ENCODE measurements at regions not wholly inside any gene's neighbourhood (a gene's known extent, or its start where the extent isn't known, plus 50 kb on each side); places are given as distances from the start of the nearest gene placed in this dataset.

- no peak for TF ChIP-seq POLR2A (IDR thresholded peaks at IDR 0.05; ENCODE audit: low read depth, low read length)
- no peak for TF ChIP-seq FOS (IDR thresholded peaks at IDR 0.05; ENCODE audit: low read depth, low read length)
- TF ChIP-seq, protein P1, sequence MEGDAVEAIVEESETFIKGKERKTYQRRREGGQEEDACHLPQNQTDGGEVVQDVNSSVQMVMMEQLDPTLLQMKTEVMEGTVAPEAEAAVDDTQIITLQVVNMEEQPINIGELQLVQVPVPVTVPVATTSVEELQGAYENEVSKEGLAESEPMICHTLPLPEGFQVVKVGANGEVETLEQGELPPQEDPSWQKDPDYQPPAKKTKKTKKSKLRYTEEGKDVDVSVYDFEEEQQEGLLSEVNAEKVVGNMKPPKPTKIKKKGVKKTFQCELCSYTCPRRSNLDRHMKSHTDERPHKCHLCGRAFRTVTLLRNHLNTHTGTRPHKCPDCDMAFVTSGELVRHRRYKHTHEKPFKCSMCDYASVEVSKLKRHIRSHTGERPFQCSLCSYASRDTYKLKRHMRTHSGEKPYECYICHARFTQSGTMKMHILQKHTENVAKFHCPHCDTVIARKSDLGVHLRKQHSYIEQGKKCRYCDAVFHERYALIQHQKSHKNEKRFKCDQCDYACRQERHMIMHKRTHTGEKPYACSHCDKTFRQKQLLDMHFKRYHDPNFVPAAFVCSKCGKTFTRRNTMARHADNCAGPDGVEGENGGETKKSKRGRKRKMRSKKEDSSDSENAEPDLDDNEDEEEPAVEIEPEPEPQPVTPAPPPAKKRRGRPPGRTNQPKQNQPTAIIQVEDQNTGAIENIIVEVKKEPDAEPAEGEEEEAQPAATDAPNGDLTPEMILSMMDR (conservative IDR thresholded peaks at IDR 0.05; ENCODE audit: low read depth, low read length): no peak
- no peak for TF ChIP-seq CHD1 (IDR thresholded peaks at IDR 0.05; ENCODE audit: low read depth, low read length)
- no peak for TF ChIP-seq RAD21 (IDR thresholded peaks at IDR 0.05; ENCODE audit: low read length)
- TF ChIP-seq RFX5 (IDR thresholded peaks at IDR 0.05; ENCODE audit: low read depth, low read length): no peak
- no peak for TF ChIP-seq CEBPB (IDR thresholded peaks at IDR 0.05; ENCODE audit: low read depth, low read length)
- TF ChIP-seq MXI1 (IDR thresholded peaks at IDR 0.05; ENCODE audit: borderline replicate concordance, low read depth, low read length): no peak
- TF ChIP-seq SMC3 (IDR thresholded peaks at IDR 0.05; ENCODE audit: low read depth, low read length): no peak
- TF ChIP-seq BHLHE40 (IDR thresholded peaks at IDR 0.05; ENCODE audit: low read depth, low read length): no peak
- TF ChIP-seq, protein P2, sequence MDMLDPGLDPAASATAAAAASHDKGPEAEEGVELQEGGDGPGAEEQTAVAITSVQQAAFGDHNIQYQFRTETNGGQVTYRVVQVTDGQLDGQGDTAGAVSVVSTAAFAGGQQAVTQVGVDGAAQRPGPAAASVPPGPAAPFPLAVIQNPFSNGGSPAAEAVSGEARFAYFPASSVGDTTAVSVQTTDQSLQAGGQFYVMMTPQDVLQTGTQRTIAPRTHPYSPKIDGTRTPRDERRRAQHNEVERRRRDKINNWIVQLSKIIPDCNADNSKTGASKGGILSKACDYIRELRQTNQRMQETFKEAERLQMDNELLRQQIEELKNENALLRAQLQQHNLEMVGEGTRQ (IDR thresholded peaks at IDR 0.05; ENCODE audit: low read depth, low read length): no peak
- TF ChIP-seq MAFK (IDR thresholded peaks at IDR 0.05; ENCODE audit: low read depth, low read length): no peak
- TF ChIP-seq, protein P3, sequence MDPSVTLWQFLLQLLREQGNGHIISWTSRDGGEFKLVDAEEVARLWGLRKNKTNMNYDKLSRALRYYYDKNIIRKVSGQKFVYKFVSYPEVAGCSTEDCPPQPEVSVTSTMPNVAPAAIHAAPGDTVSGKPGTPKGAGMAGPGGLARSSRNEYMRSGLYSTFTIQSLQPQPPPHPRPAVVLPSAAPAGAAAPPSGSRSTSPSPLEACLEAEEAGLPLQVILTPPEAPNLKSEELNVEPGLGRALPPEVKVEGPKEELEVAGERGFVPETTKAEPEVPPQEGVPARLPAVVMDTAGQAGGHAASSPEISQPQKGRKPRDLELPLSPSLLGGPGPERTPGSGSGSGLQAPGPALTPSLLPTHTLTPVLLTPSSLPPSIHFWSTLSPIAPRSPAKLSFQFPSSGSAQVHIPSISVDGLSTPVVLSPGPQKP (IDR thresholded peaks at IDR 0.05; ENCODE audit: borderline replicate concordance, low read depth, low read length): no peak
Measured at GRCh38 chr10:42986633-42987032, 90.2 kb upstream of the RET start.

Data from IMR-90 (cell line).